Activated CD8-positive, alpha-beta T cell treated with anti-CD3 and anti-CD28 coated beads for 36 hours (primary cell): ENCODE measurements at regions not wholly inside any gene's neighbourhood (a gene's known extent, or its start where the extent isn't known, plus 50 kb on each side); places are given as distances from the start of the nearest gene placed in this dataset.

ENCODE experiments used
- ATAC-seq: fragments of 200-7000 bp; cut with Tn5 transposase; one replicate; pipeline ENCODE4 v1.10.0; 2021; ENCODE audit warnings: mild to moderate bottlenecking, moderate library complexity
- CTCF ChIA-PET: fragments of 350-600 bp; sonication (Branson Sonifier 250); formaldehyde crosslinking; loops from one replicate; lab custom pipeline; 2021; ENCODE audit warnings: antibody characterized with exemption; lab: Charles Lee
- POLR2A ChIA-PET: fragments of 350-600 bp; sonication (Branson Sonifier 250); formaldehyde crosslinking; loops from one replicate; lab custom pipeline; 2021; ENCODE audit warnings: antibody characterized with exemption; lab: Charles Lee
- DNase-seq: peaks from one replicate; pipeline ENCODE4 v3.0.0-alpha.2; 2020
- H3K27ac Mint-ChIP-seq: one replicate; pipeline ENCODE4 v1.8.0; 2021; ENCODE audit warnings: mild to moderate bottlenecking, mixed read lengths
- H3K27me3 Mint-ChIP-seq: one replicate; pipeline ENCODE4 v1.8.0; 2021; ENCODE audit warnings: mixed read lengths
- H3K36me3 Mint-ChIP-seq: one replicate; pipeline ENCODE4 v1.8.0; 2021; ENCODE audit warnings: low read depth, mixed read lengths
- H3K4me1 Mint-ChIP-seq: one replicate; pipeline ENCODE4 v1.8.0; 2021; ENCODE audit warnings: low read depth, mixed read lengths
- H3K4me3 Mint-ChIP-seq: one replicate; pipeline ENCODE4 v1.8.0; 2021; ENCODE audit warnings: mild to moderate bottlenecking, moderate library complexity, mixed read lengths
- H3K9me3 Mint-ChIP-seq: one replicate; pipeline ENCODE4 v1.8.0; 2021; ENCODE audit warnings: mixed read lengths
- intact Hi-C: fragments of 100-400 bp; cut with micrococcal nuclease; formaldehyde crosslinking; loops from one replicate; pipeline ENCODE4 v1.10.0; 2022
- TF ChIP-seq, protein P1 (sequence below): fragments of 200-600 bp; IDR thresholded peaks from one replicate; pipeline ENCODE4 v1.8.0; 2022; ENCODE audit warnings: antibody characterized with exemption, mild to moderate bottlenecking

DNA sequence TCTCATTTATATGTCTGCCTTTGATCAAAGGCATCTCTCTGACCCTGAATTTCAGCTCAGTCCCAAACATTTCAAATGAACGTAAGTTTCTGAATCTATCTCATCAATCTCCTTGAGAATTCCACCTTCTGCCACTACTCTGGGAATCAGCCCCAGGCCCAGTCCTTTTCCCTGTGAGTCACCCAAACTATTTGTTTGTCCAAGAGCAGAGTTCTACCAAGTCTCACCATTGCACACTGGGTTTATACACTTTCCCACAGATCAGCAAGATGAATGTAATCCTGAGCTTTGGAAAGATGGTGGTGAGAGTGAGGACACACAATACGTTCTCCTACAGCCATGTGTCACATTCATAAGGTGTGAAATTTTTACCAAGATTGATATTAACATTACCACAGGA lies 251.3 kb upstream of the VWC2 start:
- Mint-ChIP-seq H3K4me1 (no peaks in the 10 kb centered on the region), H3K27ac (no peak overlapping the region), H3K9me3 (peaks cover 3% of the 10 kb centered on the region), H3K4me3 (no peak overlapping the region), H3K27me3 (no peaks in the 10 kb centered on the region), H3K36me3 (no peaks in the 10 kb centered on the region)
- no peak for ATAC-seq
- ChIA-PET POLR2A (no interaction called here), CTCF (no interaction called here)
- no peak for DNase-seq
- TF ChIP-seq, protein P1, sequence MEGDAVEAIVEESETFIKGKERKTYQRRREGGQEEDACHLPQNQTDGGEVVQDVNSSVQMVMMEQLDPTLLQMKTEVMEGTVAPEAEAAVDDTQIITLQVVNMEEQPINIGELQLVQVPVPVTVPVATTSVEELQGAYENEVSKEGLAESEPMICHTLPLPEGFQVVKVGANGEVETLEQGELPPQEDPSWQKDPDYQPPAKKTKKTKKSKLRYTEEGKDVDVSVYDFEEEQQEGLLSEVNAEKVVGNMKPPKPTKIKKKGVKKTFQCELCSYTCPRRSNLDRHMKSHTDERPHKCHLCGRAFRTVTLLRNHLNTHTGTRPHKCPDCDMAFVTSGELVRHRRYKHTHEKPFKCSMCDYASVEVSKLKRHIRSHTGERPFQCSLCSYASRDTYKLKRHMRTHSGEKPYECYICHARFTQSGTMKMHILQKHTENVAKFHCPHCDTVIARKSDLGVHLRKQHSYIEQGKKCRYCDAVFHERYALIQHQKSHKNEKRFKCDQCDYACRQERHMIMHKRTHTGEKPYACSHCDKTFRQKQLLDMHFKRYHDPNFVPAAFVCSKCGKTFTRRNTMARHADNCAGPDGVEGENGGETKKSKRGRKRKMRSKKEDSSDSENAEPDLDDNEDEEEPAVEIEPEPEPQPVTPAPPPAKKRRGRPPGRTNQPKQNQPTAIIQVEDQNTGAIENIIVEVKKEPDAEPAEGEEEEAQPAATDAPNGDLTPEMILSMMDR = no peak
- intact Hi-C loops = no loop called here

DNA sequence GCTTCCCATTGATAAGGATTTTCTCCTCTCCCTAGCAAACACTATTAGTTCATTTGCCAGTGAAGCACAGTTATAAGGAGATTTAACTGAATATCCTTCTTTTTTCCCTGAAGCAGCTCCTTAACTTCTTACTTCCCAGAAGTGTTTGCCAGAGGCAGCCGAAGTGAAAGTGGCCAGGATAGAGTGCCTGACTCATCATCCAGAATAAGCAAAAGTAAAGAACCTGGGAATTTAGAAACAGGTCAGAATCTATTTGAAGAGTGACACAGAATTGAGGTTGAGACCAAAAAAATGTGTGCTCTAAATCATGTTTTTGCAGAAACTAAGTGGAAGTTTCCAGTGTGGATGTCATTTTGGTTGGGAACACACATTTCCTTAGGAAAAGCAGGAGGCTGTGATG lies 249.6 kb upstream of the VWC2 start:
- TF ChIP-seq, protein P1 = no peak
- ChIA-PET POLR2A (no interaction called here), CTCF (no interaction called here)
- Mint-ChIP-seq H3K4me3 (no peak overlapping the region), H3K36me3 (no peaks in the 10 kb centered on the region), H3K27me3 (no peaks in the 10 kb centered on the region), H3K4me1 (no peaks in the 10 kb centered on the region), H3K27ac (no peak overlapping the region), H3K9me3 (peaks cover 3% of the 10 kb centered on the region)
- intact Hi-C loops = no loop called here
- DNase-seq (no peak), ATAC-seq (no peak)

DNA sequence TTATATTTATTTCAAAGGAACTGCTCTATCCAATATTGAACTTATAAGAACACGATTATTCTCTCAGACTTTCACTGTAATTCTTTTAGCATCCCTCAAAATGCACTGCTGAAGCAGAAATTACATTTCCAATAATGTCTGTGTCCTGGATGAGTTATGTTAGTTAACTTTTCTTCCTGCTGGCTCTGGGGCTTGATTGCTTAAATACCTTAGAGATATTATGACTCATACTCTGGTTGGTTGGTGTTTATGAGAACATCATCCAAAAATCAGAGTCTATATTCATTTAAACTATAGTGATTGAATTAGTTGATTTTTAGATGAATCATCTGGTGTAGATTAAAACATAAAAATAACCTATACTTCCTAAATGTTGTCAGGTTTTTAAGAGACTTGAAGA lies 246.3 kb upstream of the VWC2 start:
- TF ChIP-seq, protein P1 = no peak
- Mint-ChIP-seq H3K27ac (no peak overlapping the region), H3K4me3 (no peak overlapping the region), H3K36me3 (no peaks in the 10 kb centered on the region), H3K27me3 (no peaks in the 10 kb centered on the region), H3K4me1 (no peaks in the 10 kb centered on the region), H3K9me3 (no peaks in the 10 kb centered on the region)
- no peak for DNase-seq
- ChIA-PET POLR2A (no interaction called here), CTCF (no interaction called here)
- intact Hi-C loops = no loop called here
- no peak for ATAC-seq

DNA sequence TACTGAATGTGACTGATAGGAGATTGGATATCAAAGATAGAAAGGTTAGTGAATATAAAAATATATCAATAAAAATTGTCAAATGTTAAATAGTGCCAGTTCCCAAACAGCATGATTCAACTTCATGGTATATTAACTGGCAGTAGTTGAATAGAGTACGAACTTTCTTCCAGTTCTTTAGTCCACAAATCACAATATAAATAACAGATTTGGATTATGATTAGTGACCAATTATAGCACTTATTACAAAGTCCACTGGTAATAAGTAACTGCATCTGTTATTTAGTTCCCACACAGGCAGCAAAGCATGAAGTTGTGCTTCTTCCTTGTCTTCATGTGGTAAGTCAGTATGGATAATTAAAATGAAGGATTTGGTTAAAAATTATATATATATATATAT lies 243.0 kb upstream of the VWC2 start:
- TF ChIP-seq, protein P1 = no peak
- Mint-ChIP-seq H3K27ac (no peak overlapping the region), H3K36me3 (no peaks in the 10 kb centered on the region), H3K27me3 (no peaks in the 10 kb centered on the region), H3K4me3 (no peak overlapping the region), H3K9me3 (no peaks in the 10 kb centered on the region), H3K4me1 (no peaks in the 10 kb centered on the region)
- CTCF ChIA-PET = no interaction called here
- POLR2A ChIA-PET = no interaction called here
- DNase-seq (no peak), ATAC-seq (no peak)
- intact Hi-C loops = no loop called here

DNA sequence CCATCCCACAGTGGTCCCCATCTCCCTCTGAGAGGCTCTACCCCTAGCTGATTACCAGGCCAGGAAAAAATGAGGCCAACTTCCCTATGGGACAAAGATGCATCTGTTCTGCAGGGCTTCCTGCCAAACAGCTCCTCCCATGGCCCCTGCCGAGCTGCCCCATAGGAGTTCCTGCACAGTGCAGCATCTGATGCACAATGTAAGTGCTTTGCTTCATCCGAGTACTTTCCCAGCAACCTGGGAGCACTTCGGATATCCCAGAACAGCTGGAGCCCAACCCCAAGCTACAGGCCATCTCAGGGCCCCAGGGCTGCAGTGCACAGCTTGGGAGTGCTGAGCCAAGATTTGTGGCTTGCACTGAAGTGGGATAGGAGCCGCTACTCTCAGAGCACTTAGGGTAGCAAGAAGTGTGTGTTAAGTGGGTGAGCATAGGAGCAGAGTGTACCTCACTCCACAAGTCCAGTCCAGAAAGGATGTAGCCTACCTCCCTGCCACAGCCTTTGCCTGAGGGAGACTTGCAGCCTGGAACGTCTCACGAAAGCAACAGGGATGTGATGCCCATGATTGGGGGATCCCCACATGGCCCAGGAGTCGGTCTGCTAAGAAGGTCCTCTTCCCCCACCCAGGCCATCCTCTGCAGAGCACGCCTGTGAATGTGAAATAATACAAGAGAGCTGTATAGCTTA lies 209.6 kb upstream of the VWC2 start:
- CTCF ChIA-PET = no interaction called here
- no peak overlapping the region for H3K4me3 Mint-ChIP-seq
- intact Hi-C loops = no loop called here
- no peak for DNase-seq
- no peaks in the 10 kb centered on the region for H3K4me1 Mint-ChIP-seq
- no peak overlapping the region for H3K27ac Mint-ChIP-seq
- H3K27me3 Mint-ChIP-seq = no peaks in the 10 kb centered on the region
- POLR2A ChIA-PET = interaction anchor here (0.7 kb wide), 1 partner anchor 319 kb away, joined by 3 read pairs; no protein-coding TSS in a partner anchor
- TF ChIP-seq, protein P1 = no peak
- peaks cover 19% of the 10 kb centered on the region for H3K9me3 Mint-ChIP-seq
- no peak for ATAC-seq
- no peaks in the 10 kb centered on the region for H3K36me3 Mint-ChIP-seq
